Bronchial epithelial cell (primary cell): ENCODE measurements at regions not wholly inside any gene's neighbourhood (a gene's known extent, or its start where the extent isn't known, plus 50 kb on each side); places are given as distances from the start of the nearest gene placed in this dataset.
A peak's percentile ranks its signal among the peaks of the same experiment; 100 is the strongest.
"Not testable (repeated sequence)": the region's sequence is repeated elsewhere in the genome, so short reads cannot be mapped to it uniquely, and the experiment has no call there.

Experiments used
- DNase-seq: peaks from one replicate; pipeline ENCODE4 v3.0.0-alpha.2; 2010; ENCODE audit warnings: low read depth
- FAIRE-seq: peaks from 2 replicates; lab custom pipeline; 2011; peaks lifted over from hg19 to GRCh38; lab: Jason Lieb, UNC
- H3K27me3 ChIP-seq: 2 replicates; pipeline ENCODE4 v1.5.1; 2011; ENCODE audit warnings: low read length; ENCODE audit not compliant: control insufficient read depth, insufficient read depth
- H3K36me3 ChIP-seq: 2 replicates; pipeline ENCODE4 v1.5.1; 2011; ENCODE audit warnings: low read length; ENCODE audit not compliant: control insufficient read depth, insufficient read depth
- H3K4me3 ChIP-seq: 2 replicates; pipeline ENCODE4 v1.5.1; 2011; ENCODE audit warnings: mild to moderate bottlenecking, low read depth, low read length, control low read depth
- TF ChIP-seq, protein P1 (sequence below): IDR thresholded peaks from 2 replicates; pipeline ENCODE4 v1.5.1; 2011; ENCODE audit warnings: mild to moderate bottlenecking, moderate library complexity, low read length, control low read depth, inconsistent platforms; ENCODE audit not compliant: insufficient read depth, severe bottlenecking

DNA sequence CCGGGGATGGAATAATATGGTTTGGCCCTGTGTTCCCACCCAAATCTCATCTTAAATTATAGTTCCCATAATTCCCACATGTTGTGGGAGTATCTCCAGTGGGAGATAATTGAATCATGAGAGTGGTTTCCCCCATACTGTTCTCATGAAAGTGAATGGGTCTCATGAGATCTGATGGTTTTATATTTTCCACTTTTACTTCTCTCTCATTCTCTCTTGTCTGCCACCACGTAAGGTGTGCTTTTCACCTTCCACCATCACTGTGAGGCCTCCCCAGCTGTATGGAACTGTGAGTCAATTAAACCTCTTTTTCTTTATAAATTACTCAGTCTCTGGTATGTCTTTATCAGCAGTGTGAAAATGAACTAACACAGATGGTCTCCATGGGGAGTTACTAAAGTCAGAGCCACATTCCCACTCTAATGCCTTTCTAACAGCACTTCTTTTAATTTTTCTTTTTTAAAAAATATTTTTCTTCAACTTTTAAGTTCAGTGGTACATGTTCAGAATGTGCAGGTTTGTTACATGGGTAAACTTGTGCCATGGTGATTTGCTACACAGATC lies 306.6 kb downstream of the DTHD1 start:
- Histone ChIP-seq H3K36me3 (no peaks in the 10 kb centered on the region), H3K27me3 (no peaks in the 10 kb centered on the region), H3K4me3 (no peak overlapping the region)
- FAIRE-seq (no peak), DNase-seq (no peak)
- TF ChIP-seq, protein P1, sequence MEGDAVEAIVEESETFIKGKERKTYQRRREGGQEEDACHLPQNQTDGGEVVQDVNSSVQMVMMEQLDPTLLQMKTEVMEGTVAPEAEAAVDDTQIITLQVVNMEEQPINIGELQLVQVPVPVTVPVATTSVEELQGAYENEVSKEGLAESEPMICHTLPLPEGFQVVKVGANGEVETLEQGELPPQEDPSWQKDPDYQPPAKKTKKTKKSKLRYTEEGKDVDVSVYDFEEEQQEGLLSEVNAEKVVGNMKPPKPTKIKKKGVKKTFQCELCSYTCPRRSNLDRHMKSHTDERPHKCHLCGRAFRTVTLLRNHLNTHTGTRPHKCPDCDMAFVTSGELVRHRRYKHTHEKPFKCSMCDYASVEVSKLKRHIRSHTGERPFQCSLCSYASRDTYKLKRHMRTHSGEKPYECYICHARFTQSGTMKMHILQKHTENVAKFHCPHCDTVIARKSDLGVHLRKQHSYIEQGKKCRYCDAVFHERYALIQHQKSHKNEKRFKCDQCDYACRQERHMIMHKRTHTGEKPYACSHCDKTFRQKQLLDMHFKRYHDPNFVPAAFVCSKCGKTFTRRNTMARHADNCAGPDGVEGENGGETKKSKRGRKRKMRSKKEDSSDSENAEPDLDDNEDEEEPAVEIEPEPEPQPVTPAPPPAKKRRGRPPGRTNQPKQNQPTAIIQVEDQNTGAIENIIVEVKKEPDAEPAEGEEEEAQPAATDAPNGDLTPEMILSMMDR, result no peak

DNA sequence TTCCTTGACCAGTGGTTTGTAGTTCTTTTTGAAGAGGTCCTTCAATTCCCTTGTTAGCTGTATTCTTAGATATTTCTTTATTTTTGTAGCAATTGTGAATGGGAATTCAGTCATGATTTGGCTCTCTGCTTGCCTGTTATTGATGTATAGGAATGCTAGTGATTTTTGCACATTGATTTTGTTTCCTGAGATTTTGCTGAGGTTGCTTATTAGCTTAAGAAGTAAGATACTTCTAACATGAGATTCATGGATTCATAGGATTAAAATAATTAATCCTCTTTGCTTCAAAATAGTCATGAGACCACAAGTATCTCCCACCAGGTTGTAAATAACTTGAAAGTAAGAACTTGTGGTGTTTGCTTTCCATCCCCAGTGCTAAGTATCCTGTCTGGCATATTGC lies 308.9 kb downstream of the DTHD1 start:
- TF ChIP-seq, protein P1, result no peak
- H3K27me3 ChIP-seq, result no peaks in the 10 kb centered on the region
- FAIRE-seq (no peak), DNase-seq (no peak)
- H3K4me3 ChIP-seq, result no peak overlapping the region
- no peaks in the 10 kb centered on the region for H3K36me3 ChIP-seq

DNA sequence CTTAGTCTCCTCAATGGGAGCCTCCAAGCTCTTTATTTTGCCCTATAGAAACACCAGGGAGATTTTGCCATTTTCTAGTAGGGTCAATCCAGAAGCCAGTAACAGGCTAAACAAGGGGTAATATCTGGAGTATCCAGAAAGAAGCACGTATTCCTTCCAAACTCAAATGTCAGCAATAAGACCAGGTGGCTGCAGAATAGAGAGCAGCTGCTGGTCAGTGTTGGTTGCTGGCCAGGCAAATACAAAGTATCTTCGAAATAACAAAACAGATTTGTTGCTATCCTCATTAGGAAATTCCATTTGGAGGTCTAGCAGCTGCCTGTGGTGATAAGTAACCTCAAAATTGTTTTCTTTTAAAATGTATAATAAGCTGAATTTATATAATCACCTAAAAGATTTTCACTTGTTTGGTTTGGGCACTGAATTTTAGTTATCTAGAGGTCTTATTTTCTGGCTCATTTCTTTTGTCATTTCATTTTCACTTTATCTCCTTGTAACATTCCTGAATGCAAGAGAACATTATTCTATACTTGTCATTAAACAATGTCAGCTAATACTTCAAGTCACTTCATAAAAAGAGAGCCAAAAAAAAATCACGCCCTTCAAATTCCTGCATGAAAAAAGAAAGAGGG lies 320.6 kb downstream of the DTHD1 start:
- no peak overlapping the region for H3K4me3 ChIP-seq
- no peak for FAIRE-seq

DNA sequence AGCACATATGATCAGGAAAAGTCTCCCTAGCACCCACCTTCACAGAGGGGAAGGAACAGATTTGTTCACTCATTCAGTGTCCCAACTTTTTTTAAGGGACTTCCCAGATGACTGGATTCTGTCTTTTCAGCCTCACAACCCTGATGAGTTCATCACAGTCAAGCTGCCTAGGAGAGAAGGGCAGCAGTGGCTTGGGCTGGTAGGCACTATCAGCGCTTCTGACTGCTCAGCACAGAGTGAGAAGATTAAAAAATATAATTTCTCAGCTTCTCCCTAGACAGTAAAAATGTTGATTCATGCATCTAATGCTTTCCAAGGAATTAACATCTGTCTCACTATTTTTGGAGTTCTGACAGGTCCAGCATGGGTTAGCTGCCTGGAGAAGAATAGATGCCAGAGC lies 328.2 kb downstream of the DTHD1 start:
- Histone ChIP-seq H3K36me3 (no peaks in the 10 kb centered on the region), H3K27me3 (no peaks in the 10 kb centered on the region), H3K4me3 (no peak overlapping the region)
- FAIRE-seq, result no peak
- DNase-seq, result no peak
- TF ChIP-seq, protein P1, result no peak

More for the DNA sequence above, 320.6 kb downstream of the DTHD1 start:
- Histone ChIP-seq H3K36me3 (no peaks in the 10 kb centered on the region), H3K27me3 (no peaks in the 10 kb centered on the region)
- TF ChIP-seq, protein P1, result no peak
- DNase-seq, result no peak

DNA sequence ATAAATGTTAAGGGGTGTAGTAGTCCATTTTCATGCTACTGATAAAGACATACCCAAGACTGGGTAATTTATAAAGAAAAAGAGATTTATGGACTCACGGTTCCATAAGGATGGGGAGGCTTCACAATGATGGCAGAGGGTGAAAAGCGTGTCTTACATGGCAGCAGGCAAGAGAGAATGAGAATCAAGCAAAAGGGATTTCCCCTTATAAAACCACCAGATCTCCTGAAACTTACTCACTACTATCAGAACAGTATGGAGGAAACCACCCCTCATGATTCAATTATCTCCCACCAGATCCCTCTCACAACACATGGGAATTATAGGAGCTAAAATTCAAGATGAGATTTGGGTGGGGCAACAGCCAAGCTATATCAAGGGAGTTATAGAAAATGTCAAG lies 329.2 kb downstream of the DTHD1 start:
- Histone ChIP-seq H3K4me3 (no peak overlapping the region), H3K36me3 (no peaks in the 10 kb centered on the region), H3K27me3 (no peaks in the 10 kb centered on the region)
- DNase-seq, result no peak
- FAIRE-seq, result no peak
- TF ChIP-seq, protein P1, result no peak

DNA sequence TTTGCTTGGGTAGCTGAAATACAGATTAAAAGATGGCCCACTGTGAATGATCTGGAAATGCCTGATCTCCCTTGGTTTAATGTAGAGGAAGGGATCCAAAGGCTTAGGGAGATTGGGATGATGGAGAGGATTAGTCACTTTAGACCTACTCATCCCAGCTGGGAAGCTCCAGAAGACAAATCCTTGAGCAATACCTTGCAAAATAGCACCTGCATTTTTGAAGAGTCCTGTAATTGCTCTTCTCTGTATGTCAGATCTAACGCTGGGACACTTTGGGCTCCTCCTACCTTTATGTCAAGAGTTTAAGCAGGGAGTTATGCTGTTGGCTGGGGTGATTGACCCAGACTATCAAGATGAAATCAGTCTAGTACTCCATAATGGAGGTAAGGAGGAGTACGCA lies 331.7 kb downstream of the DTHD1 start:
- DNase-seq, result peak; percentile 59
- not testable (repeated sequence) for H3K4me3 ChIP-seq, H3K27me3 ChIP-seq, H3K36me3 ChIP-seq, FAIRE-seq
